ENCODE measurements at regions not wholly inside any gene's neighbourhood (a gene's known extent, or its start where the extent isn't known, plus 50 kb on each side); places are given as distances from the start of the nearest gene placed in this dataset.

DNA sequence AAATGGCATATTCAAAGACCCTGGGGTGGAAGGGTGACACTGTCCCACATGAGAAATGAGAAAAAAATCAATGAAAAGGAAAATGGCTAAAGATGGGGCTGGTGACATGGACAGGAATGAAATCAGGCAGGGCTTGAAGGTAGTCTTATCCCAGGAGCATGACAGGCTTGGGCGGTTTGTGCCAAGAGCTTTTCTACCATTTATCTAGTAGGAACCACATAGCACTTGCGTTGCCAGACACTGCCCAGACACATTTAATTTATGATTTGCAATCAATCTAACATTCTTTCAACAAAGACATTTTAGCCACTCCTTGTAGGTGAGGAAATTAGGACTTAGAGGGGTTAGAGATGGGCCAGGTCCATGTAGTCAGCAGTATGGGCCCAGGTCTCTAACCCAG is 106.6 kb upstream of the NR2F2 start:
- no peak for DNase-seq

DNA sequence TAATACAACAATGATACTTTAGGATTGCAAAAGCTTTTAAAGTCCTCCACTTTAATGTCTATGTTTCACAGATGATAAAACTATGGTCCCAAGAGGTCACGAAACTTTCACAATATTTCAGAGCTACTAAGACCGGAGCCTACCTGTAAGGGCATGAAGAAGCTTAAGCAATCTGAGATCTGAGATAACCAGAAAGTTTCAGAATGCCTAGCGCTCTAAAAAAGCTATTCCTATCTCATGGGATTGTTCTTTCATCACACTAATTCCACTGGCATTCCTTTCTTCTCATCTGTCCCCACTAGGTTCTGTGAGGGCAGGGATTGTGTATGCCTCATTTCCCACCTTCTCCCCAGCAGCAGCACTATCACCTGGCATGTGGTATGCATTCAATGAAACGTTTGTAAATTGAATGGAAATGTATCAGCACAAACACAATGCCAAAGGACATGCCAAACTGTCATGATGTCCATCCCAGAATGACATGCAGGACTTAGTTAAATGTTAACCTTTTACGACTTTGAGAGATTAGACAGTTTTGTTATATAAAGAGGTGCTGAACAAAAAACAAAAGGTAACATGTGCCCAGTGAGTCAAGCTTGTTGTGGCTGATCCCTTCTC is 104.7 kb upstream of the NR2F2 start:
- no peak for DNase-seq

DNA sequence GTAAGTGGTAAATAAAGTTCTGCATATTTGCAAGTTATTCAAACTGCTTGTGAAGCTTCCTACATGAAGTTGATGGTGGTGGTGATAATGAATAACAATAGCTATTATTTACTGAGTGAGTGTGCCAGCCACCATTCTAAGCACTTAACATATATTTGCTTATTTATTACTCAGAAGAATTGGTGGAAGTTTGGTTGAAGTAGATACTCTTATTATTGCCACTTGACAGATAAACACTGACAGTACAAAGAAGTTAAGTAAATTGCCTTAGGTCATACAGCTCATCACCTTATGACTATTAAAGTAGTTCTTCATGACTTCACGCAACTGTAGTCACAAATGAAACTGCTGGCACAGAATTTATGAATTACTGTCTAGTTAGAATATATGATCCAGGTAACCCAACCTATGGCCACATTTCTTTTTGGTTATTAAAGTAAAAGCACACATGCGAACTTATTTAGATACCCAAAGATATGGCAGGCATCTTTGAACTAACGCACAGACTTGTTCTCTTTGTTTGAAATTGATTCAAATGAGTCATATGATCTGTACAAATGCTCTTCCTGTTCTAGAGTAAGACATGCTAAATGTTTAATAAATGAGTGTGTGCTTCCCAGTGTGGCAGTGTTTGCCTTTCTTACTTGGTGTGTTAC is 99.8 kb upstream of the NR2F2 start:
- no peak for DNase-seq

DNA sequence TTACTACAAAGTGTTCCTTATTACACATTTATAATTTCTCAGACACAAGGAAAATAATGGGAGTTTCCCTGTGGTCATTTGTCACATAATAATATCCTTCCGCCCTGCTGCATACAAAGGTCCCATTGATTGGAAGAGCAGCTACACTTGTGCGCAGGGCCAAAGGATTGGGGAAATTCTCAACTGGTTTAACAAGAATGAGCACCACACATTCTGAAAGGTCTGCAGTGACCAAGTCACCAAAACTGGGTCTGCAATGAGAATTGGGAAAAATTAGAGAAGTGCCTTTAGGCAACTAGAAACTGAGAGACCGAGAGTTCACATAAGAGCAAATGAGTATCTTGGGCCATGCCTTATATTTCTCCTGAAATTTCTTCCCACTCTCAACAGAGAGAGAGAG is 98.2 kb upstream of the NR2F2 start:
- no peak for DNase-seq

DNA sequence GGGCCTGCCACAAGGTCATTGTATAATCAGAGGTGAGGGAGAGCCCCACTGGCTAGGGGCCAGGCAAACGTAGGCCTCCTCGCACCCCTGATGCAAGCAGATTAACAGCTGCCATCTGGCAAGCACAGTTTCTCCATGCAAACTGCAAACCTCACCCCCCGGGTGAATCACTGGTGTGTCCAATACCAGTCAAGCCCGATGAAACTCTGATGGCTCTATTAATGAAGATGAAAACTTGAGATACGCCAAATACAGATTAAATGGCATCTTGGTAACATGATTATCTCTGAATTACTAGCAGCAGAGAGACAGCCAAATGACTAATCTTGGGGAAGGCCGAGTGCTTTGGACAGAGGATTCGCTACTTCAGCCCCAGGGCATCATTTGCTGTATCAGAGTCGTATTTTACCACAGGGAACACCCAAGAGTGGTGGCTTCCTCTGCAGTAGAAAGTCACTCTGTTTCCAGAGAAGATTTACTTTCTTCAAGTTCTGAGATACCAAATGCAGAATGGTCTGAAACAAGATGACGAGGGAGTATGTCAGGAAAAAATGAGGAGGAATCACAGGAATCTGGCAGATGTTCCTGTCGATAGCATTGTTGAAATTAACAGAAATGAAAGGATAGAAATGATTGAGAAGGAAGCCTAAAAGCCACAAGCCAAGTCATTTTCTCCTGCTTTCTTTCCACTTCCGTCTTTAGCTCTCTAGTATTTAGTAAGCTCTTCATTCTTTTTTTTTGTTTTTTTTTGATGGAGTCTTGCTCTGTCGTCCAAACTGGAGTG is 96.2 kb upstream of the NR2F2 start:
- no peak for DNase-seq

DNA sequence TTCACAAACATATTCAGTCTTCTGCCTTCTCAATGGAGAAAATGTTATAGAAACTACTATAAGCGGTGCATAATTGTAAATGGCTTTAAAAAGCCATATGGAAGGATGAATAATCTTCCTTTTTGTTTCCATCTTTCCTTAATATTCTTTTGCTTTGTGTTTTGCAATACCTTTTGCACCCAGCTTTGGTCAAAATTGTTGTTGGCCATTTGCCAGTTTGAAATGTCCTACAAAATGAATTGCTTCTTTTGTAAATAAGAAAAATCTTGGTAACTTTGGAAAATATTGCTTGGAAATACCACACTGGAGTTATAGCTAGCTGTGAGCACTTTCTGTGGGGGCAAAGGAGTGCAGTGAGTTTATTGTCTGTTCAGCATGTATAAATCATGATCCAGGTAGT is 93.5 kb upstream of the NR2F2 start:
- no peak for DNase-seq

DNA sequence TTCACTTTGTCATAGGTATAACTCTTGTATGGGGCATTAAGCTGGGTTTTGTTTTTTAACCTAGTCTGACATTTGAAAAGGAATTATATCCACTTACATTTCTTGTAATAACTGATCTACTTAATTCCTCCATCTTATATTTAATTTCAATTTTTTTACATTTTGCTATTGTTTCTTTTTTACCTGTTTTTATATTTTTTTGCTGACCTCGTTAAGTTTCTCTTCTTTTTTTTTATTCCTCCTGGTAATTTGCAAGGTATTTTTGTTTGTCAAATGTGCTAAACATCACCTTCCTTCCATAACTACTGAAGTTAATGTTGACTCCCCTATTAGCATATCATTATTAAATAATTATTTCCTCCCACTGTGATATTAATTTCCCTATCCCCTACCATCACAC is 87.7 kb upstream of the NR2F2 start:
- no peak for DNase-seq

DNA sequence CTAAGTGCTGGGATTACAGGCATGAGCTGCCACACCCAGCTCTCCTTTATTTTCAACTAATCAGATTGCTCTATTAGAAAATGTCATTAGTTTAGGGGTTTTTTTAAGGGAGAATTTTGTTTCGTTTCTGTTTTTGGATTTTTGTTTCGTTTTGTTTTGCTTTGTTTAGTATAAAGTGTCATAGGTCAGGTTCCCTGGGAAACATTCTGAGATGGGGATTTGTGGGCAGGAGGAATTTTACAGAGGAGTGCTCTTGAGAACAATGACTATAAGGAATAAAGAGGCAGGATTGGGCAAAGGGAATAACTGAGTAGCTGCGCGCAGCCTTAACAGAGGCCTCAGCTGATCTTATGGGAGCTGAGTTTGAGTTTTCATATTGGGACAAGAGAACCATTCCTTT is 86.8 kb upstream of the NR2F2 start:
- no peak for DNase-seq

DNA sequence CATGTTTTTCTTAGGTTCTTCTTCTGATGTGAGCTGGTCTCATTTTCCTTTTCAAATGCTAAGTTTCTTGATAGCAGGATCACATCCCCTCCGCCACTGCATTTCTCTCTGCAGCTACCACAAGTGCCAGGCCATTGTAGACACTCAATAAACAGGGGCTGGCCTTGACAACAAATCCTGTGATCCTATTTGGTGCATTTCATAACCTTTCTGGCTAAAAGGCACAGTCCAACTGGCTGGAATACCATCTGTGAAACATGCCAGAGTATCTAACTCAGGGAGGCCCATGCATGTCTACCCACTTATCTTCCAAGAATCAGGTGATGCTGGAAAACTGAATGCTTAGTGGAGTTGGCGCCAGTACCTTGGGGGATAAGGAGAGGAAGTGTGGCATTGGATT is 85.2 kb upstream of the NR2F2 start:
- no peak for DNase-seq

DNA sequence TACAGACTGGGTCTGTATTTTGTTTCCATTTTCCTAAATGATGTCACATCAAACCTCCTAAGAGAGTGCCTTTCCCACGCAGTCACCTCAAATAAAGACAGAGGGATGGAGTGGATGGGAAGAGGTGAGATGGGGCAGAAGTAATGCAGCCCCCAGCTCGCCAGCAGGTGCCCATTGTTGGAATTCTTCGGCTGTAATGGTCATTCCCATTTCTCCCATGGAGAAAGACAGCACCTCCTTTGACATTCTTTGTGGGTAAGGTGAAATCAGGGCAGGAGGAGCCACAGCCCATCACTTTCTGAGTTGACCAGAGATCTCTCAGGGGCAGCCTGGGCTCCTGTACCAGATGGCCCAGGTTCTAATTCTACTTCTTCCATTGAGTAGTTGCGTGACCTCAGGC is 84.4 kb upstream of the NR2F2 start:
- no peak for DNase-seq

DNA sequence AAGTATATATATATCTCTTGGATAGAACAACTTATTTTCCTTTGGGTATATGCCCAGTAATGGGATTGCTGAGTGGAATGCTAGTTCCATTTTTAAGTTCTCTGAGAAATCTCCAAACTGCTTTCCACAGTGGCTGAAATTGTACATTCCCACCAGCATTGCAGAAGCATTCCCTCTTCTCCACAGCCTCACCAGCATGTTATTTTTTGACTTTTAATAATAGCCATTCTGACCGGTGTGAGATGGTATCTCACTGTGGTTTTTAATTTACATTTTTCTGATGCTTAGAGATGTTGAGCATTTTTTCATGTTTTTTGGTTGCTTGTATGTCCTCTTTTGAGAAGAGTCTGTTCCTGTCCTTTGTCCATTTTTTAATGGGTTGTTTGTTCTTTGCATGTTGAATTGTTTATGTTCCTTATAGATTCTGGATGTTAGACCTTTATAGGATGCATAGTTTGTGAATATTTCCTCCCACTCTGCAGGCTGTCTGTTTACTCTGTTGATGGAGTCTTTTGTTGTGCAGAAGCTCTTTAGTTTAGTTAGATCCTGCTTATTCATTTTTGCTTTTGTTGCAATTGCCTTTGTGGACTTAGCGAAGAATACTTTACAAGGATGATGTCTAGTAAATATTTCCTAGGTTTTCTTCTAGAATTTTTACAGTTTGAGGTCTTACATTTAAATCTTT is 82.7 kb upstream of the NR2F2 start:
- no peak for DNase-seq

DNA sequence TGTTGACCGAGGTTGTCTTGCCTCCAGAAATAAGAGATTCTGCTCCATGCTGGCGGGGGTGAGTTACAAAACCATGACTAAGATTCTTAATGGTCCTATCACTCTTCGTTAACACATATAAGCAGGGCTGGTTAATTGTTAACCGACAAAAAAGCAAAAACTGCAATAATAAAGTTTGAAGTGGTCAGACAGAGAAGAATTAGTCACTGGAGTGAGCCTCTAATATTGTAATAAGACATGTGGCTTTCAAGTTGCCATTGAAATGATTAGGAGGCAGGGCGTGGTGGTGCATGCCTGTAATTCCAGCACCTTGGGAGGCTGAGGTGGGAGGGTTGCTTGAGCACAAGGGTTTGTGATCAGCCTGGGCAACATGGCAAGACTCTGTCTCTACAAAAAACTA is 78.4 kb upstream of the NR2F2 start:
- no peak for DNase-seq

DNA sequence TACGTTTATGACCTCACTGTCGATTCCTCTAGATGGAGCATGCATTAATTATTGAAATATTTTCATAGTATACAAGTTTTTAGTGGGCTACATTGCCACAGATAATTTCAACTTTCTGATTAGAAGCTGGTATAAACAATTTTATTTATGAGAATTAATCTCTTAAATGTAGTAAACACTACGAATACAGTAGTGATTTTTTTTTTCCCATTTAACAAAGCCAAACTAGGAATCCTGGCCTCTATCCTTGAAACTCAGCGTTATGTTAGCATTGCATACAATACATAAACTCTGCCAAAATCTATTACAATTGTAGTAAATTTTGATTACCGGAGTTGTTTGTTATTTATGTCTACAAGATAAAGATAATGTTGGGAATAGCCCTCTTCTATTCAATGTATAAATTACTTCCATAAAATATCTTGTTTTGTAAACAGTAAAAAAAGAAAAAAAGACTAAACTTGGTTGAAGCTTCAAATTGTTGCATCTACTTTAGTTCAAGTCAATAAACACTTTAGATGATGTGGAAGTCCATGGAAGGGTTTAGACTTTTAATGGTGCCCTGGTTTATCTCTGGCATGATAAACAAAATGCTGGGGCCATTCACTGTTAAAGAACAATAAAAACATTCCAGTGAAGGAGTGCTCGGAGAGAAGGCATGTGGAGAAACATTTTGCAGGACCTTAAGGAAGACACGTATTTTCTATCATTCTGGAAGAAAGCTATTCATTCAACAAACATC is 77.3 kb upstream of the NR2F2 start:
- no peak for DNase-seq

DNA sequence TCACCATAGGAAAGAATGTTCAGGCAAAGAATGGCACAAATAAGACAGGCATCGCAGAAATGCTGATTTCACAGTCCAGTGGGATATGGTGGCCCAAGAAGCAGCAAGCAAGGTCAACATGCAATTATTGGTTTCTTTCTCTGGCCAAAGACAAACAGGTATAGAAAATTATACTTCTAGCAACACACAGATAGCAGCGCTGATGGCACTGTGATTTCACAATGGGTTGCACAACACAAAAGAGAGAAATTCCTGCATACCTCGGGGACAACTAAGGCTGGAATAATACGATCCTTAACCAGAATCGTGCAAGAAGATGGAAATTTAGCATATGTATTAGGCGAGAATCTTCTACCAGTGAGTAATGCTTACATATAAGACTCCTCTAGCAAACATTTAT is 76.3 kb upstream of the NR2F2 start:
- DNase-seq = no peak

DNA sequence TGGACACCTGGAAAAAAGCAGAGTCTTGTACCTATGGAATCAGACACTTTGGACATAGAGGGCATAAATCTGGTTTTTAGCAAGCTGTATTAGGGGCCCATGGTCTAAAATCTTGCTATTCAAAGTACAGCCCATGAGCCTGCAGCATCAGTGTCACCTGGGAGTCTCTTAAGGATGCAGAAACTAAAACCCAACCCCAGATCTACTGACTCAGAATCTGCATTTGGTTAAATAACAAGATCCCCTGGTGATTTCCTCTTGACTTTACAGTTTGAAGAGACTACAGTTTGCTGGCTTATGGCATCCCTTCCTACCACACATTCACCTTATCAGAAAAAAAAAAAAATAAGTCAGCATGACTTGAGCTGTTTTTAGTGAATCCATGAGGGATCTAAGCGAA is 74.9 kb upstream of the NR2F2 start:
- DNase-seq = no peak

DNA sequence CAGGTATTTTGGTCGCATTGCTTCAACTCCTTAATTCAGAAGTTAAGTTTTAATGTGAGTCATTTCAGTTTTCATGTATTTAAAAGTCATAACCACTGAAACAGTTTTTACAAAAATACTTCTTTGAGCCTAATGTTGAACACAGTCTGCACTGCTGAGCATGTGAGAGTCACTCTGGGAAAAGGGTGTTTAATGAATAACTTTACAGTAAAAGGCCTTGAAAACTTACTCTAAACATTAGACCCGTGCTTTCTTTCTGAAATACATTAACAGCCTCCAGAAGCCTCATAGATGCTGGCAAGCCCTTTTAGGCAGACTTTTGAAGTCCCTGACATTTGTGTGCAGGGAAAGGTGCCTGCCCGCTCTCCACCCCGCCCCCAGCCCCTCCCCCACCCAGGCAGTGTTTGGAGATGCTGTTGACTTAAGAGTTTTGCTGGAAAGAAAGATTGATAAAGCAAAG is 68.9 kb upstream of the NR2F2 start:
- no peak for DNase-seq

DNA sequence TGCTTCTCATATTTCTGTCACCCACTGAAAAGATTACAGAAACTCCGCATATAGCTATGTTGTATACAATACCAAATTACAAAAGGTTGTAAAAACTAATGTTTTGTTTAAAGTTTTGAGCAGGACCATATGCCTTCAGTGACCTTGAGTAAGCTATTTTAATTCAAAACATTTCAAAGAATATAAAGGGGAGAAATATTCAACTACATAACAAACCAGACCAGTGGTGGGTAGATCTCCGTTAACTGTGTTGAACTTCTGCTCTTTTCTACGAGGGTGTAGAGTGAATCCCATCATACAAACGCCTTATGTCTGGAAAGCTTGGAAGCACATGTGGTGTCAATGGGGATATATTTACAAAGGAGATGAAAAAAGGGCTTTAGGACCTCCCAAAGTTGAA is 68.4 kb upstream of the NR2F2 start:
- DNase-seq = no peak

DNA sequence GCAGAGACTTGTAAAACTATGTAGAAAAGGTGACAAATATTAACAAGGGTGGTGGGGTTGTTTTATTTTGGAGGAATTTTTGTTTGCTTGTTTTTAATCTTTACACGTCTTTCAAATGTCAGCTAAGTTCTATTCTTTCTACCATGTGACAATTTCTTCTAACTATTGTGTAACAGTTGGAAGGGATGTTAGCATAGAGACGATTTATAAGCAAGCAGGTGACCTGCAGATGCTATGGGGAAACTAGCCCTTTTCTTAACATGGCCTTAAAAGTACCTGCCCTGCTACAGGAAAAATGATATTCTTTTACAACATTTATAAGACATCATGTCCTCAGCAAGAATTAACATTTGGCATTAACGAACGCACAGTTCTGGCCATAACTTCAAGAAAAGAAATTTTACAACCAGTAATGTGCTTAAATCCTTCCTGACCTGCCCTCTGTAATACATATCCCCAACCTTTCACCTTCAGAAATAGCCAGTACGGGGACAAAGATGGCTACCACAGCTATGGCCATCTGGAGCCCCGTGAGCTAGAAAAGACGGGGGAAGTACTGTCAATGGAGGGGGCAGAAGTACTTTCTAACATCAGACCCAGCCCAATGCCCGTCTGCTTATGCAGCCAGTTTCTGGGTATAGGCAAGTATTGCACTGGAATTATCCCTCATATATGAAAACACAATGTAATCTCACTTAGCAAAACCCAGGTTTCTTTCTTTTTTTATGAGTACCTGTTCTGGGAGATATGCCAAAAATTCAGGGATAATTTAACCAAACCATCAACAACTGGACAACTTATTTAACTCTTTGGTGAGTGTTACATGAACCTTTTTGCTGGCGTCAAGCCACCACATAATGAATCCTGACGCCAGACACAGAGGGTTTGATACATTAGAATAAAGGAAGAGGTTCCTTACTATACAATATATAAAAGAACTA is 67.7 kb upstream of the NR2F2 start:
- no peak for DNase-seq

DNA sequence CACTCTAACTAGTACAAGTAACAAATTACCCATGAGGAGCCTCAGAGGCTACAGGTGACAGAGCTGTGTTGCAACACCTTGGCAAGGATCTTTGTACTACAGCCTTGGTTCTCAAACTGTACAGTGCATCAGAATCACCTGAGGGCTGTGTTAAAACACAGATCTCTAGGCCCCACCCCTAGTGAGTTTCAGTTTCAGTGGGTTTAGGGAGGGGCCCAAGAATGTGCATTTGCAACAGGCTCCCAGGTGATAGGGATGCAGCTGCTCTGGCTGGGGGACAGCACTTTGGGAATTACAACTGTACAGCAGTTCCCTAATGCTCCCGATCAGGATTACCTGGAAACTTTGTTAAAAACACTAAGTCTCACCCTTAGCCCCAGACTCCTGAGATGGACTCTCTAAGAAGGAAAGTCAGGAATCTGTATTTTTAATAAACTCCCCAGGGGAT is 66.1 kb upstream of the NR2F2 start:
- no peak for DNase-seq

DNA sequence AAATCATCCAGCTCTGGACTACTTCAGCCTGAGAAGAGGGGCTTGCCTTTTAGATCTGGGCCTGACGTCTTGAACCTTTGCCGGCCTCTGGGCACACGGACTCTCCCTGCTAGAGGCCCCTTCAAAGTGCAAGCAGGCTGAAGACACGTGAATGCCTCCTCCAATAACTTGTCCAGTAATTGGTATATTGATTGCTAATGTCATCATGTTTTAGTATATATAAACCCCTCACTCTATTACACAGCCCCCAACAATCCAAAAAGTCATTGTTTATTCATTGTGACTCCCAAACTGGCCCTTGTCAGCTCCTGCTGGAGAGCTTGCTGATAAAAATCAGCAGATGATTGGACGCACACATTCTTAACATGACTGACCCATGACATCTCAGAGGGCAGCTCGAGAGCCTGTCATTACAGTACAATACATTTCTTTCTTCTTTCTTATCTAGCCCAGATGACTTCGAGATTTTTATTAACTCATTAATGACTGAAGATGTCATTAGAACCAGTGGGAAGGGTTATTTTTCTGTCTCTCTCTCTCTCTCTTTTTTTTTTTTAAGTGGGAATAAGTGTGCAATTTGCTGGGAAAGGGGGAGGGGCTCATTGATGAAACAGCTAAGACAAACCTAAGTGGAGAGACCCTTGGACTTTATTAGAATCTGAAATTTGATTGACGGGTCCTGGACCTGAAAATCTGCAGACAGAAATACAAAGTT is 65.5 kb upstream of the NR2F2 start:
- DNase-seq = peak; percentile 3

DNA sequence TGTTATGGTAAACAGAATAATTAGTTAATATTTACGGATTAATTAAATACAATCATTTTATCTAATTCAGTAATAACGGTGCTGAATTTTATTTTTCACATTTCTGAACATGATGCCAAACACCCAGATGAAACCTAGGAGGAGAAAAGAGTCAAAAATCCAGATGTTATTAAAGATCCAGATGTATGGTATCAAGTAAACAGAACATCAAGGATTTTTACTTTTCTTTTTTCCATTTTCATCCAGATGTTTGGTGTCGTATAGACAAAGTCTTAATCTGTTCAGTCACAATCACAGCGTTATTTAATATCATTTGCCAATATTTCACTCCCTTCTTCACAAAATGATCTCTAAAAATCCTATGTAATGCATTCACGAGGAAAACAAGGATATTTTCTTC is 64.0 kb upstream of the NR2F2 start:
- no peak for DNase-seq

Measured in amniotic stem cell (primary cell).